Transverse colon (tissue), 4 donors: ENCODE measurements at regions not wholly inside any gene's neighbourhood (a gene's known extent, or its start where the extent isn't known, plus 50 kb on each side); places are given as distances from the start of the nearest gene placed in this dataset.

Experiments
- DNase-seq: peaks from one replicate; pipeline ENCODE4 v3.0.0-alpha.2; 2019
- H3K27ac ChIP-seq, 4 donors: fragments of 200-600 bp; sonication (generic); 2 replicates each; pipeline ENCODE4 v1.5.1; 2016 to 2018; ENCODE audit warnings: inconsistent platforms in 4 of 4
- H3K27me3 ChIP-seq: fragments of 200-600 bp; sonication (generic); 2 replicates; pipeline ENCODE4 v1.5.1; 2017; ENCODE audit warnings: inconsistent platforms
- H3K36me3 ChIP-seq, 4 donors: fragments of 200-600 bp; sonication (generic); 2 replicates each; pipeline ENCODE4 v1.5.1; 2017 to 2019; ENCODE audit warnings: inconsistent platforms in 4 of 4
- H3K4me1 ChIP-seq, 4 donors: fragments of 200-600 bp; sonication (generic); 2 replicates each; pipeline ENCODE4 v1.5.1; 2017 to 2020; ENCODE audit warnings: inconsistent platforms in 4 of 4
- H3K4me3 ChIP-seq, 4 donors: fragments of 200-600 bp; sonication (generic); 1 replicate in 1 of 4; 2 replicates in 3 of 4; pipeline versions ENCODE4 v1.5.1 to v1.6.1; 2017 to 2019; ENCODE audit warnings: inconsistent platforms in 4 of 4
- H3K9me3 ChIP-seq, 2 donors: fragments of 200-600 bp; sonication (generic); 2 replicates each; pipeline ENCODE4 v1.5.1; 2017 to 2019; ENCODE audit warnings: inconsistent platforms in 2 of 2
- EP300 ChIP-seq: sonication (generic); formaldehyde crosslinking; IDR thresholded peaks from one replicate; pipeline ENCODE4 v1.6.1; 2017; ENCODE audit warnings: antibody characterized with exemption, low read depth
- POLR2A ChIP-seq: fragments of 450-650 bp; IDR thresholded peaks from one replicate; pipeline ENCODE4 v1.6.1; 2016; ENCODE audit warnings: antibody characterized with exemption, mild to moderate bottlenecking, moderate library complexity
- POLR2AphosphoS5 ChIP-seq, 3 donors: sonication (generic); formaldehyde crosslinking; IDR thresholded peaks; one replicate each; pipeline ENCODE4 v1.6.1; 2016; ENCODE audit warnings: antibody characterized with exemption in 3 of 3
- WGBS, 2 donors: methylation state at CpG; one replicate each; pipeline ENCODE4 v1.1.5; 2018; ENCODE audit warnings: low coverage in 1 of 2; 5-methylcytosine and 5-hydroxymethylcytosine counted together
- in situ Hi-C, 4 donors: fragments of 200-750 bp; cut with MboI; loops; one replicate each; pipeline versions ENCODE4 v1.15.0 to v1.15.1; 2017; ENCODE audit warnings: low sequenced_read_pairs in 3 of 4, low pct_ligation_motif_present in 1 of 4, low pct_unique_long_range_greater_than_20kb in 1 of 4
- intact Hi-C: fragments of 100-400 bp; cut with DNase I; formaldehyde crosslinking; loops from one replicate; pipeline ENCODE4 v1.15.1; 2023; ENCODE audit warnings: low total_unique reads
- TF ChIP-seq, protein P1 (sequence below), 5 experiments: fragments of 200-600 bp in 3 of 5; fragments of 450-650 bp in 2 of 5; sonication (generic) in 3 of 5; IDR thresholded peaks; 1 replicate in 2 of 5; 2 replicates in 3 of 5; pipeline ENCODE4 v1.5.1; 2016 to 2017; ENCODE audit warnings: antibody characterized with exemption in 5 of 5, inconsistent platforms in 3 of 5, mild to moderate bottlenecking in 2 of 5, moderate library complexity in 1 of 5

DNA sequence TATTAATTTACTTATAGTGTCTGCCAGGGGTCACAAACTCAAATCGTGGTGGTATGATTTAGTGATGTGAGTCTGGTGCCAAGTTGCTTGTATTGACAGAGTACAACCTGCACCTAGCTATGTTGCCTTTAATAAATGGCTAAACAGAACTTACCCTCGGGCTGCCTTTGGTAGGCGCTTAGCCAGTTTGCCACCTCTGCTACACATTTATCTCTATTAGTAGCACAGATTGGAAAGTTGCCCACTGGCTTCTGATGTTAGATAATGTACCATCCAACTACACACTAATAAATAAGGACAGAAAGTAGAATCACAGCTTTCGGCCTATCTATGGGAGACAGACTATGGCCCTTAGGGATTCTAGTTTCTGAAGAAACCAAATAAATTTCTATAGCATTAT is 368.4 kb downstream of the MAN2A1 start:
- in situ Hi-C loops (no loop called here), intact Hi-C loops (no loop called here)
- Histone ChIP-seq H3K36me3 (no peaks in the 10 kb centered on the region), H3K27ac (no peak overlapping the region), H3K9me3 (no peaks in the 10 kb centered on the region), H3K4me3 (no peak overlapping the region), H3K27me3 (no peaks in the 10 kb centered on the region), H3K4me1 (peaks cover 0 to 12% (median 0%) of the 10 kb centered on the region in 4 donors)
- TF ChIP-seq, protein P1, sequence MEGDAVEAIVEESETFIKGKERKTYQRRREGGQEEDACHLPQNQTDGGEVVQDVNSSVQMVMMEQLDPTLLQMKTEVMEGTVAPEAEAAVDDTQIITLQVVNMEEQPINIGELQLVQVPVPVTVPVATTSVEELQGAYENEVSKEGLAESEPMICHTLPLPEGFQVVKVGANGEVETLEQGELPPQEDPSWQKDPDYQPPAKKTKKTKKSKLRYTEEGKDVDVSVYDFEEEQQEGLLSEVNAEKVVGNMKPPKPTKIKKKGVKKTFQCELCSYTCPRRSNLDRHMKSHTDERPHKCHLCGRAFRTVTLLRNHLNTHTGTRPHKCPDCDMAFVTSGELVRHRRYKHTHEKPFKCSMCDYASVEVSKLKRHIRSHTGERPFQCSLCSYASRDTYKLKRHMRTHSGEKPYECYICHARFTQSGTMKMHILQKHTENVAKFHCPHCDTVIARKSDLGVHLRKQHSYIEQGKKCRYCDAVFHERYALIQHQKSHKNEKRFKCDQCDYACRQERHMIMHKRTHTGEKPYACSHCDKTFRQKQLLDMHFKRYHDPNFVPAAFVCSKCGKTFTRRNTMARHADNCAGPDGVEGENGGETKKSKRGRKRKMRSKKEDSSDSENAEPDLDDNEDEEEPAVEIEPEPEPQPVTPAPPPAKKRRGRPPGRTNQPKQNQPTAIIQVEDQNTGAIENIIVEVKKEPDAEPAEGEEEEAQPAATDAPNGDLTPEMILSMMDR (IDR thresholded peaks at IDR 0.05), result no peak
- TF ChIP-seq POLR2AphosphoS5 (IDR thresholded peaks at IDR 0.05) (no peak), EP300 (no peak), POLR2A (no peak)
- 78 to 82% methylated on average over 3 to 4 of the region's 4 CpGs for WGBS, 2 donors
- no peak for DNase-seq

DNA sequence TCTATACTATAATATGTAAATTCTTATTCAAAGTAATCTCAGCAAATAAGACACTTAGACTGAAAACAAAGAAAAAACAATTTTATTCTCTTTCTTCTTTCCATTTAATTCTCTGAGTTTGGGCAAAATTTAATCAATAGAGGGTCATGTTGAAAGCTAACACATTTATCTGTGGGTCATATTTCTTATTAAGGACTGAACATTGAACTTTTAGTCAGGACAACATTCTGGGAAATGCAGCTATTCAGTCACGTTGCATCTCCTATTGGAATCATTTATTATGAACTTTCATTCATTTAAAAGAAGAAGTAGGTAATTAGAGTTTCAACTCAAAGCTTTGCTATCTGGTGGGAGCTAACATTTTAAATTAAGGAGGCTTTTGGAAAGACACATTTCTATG is 372.5 kb downstream of the MAN2A1 start:
- H3K27me3 ChIP-seq, result no peaks in the 10 kb centered on the region
- intact Hi-C loops (no loop called here), in situ Hi-C loops (no loop called here)
- TF ChIP-seq EP300 (no peak), POLR2AphosphoS5 (IDR thresholded peaks at IDR 0.05) (no peak), POLR2A (no peak)
- TF ChIP-seq, protein P1 (IDR thresholded peaks at IDR 0.05), result no peak
- no peak overlapping the region for H3K4me3 ChIP-seq
- H3K4me1 ChIP-seq, result no peaks in the 10 kb centered on the region
- 71 to 78% methylated on average over 1 of the region's 1 CpG for WGBS, 2 donors
- no peaks in the 10 kb centered on the region for H3K9me3 ChIP-seq
- no peak overlapping the region for H3K27ac ChIP-seq
- H3K36me3 ChIP-seq, result no peaks in the 10 kb centered on the region
- DNase-seq, result no peak

DNA sequence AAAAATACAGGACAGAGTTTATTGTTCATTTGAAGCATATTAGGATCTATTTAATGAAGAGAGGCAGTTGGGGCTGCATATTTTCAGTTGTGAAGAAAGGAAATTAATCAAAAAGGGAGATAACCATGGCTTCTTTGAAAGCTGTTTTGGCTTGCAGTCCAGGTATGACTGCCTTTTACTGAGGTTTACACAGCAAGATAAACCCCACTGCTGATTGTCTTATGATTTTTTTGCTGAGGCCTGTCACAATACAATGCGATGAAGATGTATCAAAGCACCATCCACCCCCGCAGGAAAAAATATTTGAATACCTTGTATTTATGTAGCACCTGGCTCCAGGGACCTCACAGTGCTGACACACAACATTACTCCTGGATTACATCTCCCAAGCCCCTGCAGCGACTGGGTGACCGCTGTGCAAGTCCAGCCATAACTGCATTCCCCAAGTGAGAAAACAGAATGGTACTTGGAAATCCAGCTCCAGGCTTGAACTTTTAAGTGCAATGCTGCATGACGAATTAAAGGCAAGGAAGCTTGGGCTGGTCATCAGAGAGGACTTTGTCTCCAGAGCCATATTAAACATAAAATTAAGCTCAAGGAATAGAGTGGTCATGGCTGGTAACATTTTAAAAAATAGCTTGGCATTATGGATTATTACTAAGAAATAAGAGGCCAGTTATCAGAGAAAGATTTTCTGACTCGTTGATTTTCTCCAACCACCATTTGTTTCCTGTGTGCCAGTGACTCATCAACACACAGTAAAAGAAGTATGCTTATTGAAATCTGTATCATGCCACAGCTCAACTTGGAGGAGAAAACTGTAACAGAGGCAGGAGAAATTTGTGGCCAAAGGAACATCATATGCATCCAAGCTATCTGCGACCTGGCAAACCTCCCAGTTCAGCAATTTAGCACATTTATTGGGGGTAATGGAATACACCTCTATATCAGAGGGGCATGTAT is 374.2 kb downstream of the MAN2A1 start:
- no peaks in the 10 kb centered on the region for H3K36me3 ChIP-seq
- H3K27ac ChIP-seq, result no peak overlapping the region
- no peak overlapping the region for H3K4me3 ChIP-seq
- no peaks in the 10 kb centered on the region for H3K9me3 ChIP-seq
- TF ChIP-seq POLR2A (no peak), EP300 (no peak), POLR2AphosphoS5 (IDR thresholded peaks at IDR 0.05) (no peak)
- TF ChIP-seq, protein P1 (IDR thresholded peaks at IDR 0.05), result no peak
- DNase-seq, result no peak
- H3K27me3 ChIP-seq, result no peaks in the 10 kb centered on the region
- in situ Hi-C loops (no loop called here), intact Hi-C loops (no loop called here)
- WGBS, 2 donors, result 69 to 83% methylated on average over 3 to 7 of the region's 7 CpGs
- no peaks in the 10 kb centered on the region for H3K4me1 ChIP-seq

DNA sequence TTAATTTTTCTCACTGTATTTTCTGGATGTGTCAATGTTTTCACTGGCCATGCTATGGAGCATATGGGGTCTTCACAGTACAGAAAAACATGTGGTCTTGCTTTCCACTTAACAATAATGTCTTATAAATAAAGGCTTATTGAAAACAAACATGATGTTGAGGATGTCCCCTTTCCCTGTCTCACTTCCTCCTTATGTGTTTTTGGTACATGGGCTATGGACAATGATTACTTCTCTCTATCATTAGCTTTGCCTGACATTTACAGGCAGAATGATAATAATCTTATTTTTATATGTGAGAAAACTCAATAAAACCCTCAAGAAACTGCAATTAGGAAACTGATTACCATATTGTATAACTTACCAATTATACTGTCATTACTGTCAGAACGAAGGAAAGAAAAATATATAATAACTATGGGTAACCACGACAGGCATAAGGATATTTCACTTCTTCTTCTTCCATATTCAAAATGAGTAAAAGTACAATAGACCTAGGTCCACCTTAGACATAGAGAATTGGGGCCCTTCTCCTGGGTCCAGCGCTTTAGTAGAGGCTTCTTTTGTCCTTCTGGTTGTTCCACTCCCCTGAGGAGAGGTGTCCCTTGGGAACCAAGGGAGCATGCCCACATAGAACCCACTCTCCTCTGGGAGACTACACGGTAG is 375.0 kb downstream of the MAN2A1 start:
- 59 to 60% methylated on average over 2 to 4 of the region's 4 CpGs for WGBS, 2 donors
- Histone ChIP-seq H3K4me3 (no peak overlapping the region), H3K27me3 (no peaks in the 10 kb centered on the region), H3K27ac (no peak overlapping the region), H3K36me3 (no peaks in the 10 kb centered on the region), H3K9me3 (no peaks in the 10 kb centered on the region), H3K4me1 (no peaks in the 10 kb centered on the region)
- no peak for DNase-seq
- in situ Hi-C loops, result no loop called here
- TF ChIP-seq EP300, result no peak
- no peak for TF ChIP-seq POLR2AphosphoS5 (IDR thresholded peaks at IDR 0.05)
- no peak for TF ChIP-seq POLR2A
- TF ChIP-seq, protein P1 (IDR thresholded peaks at IDR 0.05), result no peak
- intact Hi-C loops, result no loop called here
